HUES48 (cell line): ENCODE measurements at regions not wholly inside any gene's neighbourhood (a gene's known extent, or its start where the extent isn't known, plus 50 kb on each side); places are given as distances from the start of the nearest gene placed in this dataset.

Experiments used
- H3K27ac ChIP-seq: one replicate; pipeline ENCODE4 v1.7.0; 2013; ENCODE audit warnings: low read depth, low read length, inconsistent platforms
- H3K27me3 ChIP-seq: 2 replicates; pipeline ENCODE4 v1.6.1; 2013; ENCODE audit warnings: mild to moderate bottlenecking, low read length; ENCODE audit not compliant: control insufficient read depth, insufficient read depth
- H3K36me3 ChIP-seq: 2 replicates; pipeline ENCODE4 v1.6.1; 2013; ENCODE audit warnings: low read length; ENCODE audit not compliant: control insufficient read depth, insufficient read depth
- H3K4me1 ChIP-seq: 2 replicates; pipeline ENCODE4 v1.6.1; 2013; ENCODE audit warnings: mild to moderate bottlenecking, low read length; ENCODE audit not compliant: control insufficient read depth, insufficient read depth
- H3K4me3 ChIP-seq: 2 replicates; pipeline ENCODE4 v1.5.1; 2013; ENCODE audit warnings: mild to moderate bottlenecking, low read depth, low read length
- H3K9ac ChIP-seq: 2 replicates; pipeline ENCODE4 v1.6.1; 2013; ENCODE audit warnings: mild to moderate bottlenecking, low read depth, low read length, moderate library complexity
- H3K9me3 ChIP-seq: 2 replicates; pipeline ENCODE4 v1.6.1; 2013; ENCODE audit warnings: low read length; ENCODE audit not compliant: control insufficient read depth, insufficient read depth

GRCh38 chr5:125558466-125558865 is 812.0 kb upstream of the ZNF608 start:
- Histone ChIP-seq H3K4me1 (no peaks in the 10 kb centered on the region), H3K36me3 (no peaks in the 10 kb centered on the region), H3K27ac (no peak overlapping the region), H3K27me3 (no peaks in the 10 kb centered on the region), H3K9ac (no peak overlapping the region), H3K9me3 (no peaks in the 10 kb centered on the region), H3K4me3 (no peak overlapping the region)

DNA sequence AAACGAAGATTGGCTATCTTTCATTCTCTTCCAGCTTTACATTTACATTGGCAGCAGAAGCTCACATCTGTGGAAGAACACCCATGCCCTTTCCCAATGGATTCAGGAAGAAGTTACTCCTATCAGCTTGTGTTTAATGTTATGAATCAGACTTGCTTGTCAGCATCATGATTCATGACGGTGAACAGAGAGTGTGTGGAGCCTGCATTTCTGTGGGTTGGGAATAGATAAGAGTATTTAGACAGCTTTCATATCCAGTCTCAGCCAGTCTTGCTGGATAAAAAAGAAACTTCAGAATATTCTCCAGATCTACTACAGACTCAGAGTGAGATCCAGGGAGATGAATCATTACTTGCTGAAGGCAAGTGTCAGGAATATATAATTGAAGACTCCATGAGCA is 812.9 kb upstream of the ZNF608 start:
- no peaks in the 10 kb centered on the region for H3K27me3 ChIP-seq
- no peaks in the 10 kb centered on the region for H3K9me3 ChIP-seq
- no peak overlapping the region for H3K9ac ChIP-seq
- no peak overlapping the region for H3K27ac ChIP-seq
- H3K4me1 ChIP-seq: no peaks in the 10 kb centered on the region
- H3K4me3 ChIP-seq: no peak overlapping the region
- H3K36me3 ChIP-seq: no peaks in the 10 kb centered on the region

DNA sequence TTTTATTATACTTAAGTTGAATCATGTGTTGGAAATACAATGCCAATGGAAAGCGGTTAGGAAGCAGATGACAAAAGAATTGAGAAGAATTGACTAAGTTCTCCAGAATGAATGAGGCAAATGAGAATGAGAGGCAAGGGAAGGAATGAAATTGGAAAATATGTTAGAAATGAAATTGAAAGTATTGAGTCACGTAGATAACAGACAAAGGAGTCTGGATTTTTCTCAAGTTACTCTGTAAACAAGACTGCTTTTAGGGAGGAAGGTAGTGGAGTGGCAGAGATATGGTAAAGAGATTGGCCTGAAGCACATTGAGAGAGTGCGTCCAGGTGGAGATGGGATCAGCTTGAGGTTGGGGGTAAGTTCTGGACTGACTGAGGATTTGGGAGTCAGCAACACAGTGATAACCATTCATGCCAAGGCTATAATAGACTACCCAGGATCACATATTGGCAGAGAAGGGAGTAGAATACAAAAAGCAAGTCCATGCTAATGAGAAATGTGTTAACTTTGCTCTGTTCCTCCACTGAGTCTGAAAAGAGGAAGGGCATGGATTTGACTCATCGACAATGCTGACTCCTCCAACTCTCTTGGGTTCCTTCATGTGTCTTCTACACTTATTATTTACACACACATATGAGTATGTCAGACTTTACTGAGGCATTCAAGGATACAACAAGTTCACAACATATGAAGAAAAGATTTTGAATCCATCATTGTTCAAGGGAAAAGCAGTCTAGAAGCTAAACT is 814.2 kb upstream of the ZNF608 start:
- Histone ChIP-seq H3K9ac (no peak overlapping the region), H3K4me1 (no peaks in the 10 kb centered on the region), H3K4me3 (no peak overlapping the region), H3K27me3 (no peaks in the 10 kb centered on the region), H3K27ac (no peak overlapping the region), H3K36me3 (no peaks in the 10 kb centered on the region), H3K9me3 (no peaks in the 10 kb centered on the region)

GRCh38 chr5:125564317-125564975 is 818.0 kb upstream of the ZNF608 start:
- no peaks in the 10 kb centered on the region for H3K4me1 ChIP-seq
- H3K4me3 ChIP-seq: no peak overlapping the region
- no peaks in the 10 kb centered on the region for H3K36me3 ChIP-seq
- H3K9me3 ChIP-seq: peaks cover 10% of the 10 kb centered on the region
- no peak overlapping the region for H3K27ac ChIP-seq
- H3K27me3 ChIP-seq: no peaks in the 10 kb centered on the region
- no peak overlapping the region for H3K9ac ChIP-seq

DNA sequence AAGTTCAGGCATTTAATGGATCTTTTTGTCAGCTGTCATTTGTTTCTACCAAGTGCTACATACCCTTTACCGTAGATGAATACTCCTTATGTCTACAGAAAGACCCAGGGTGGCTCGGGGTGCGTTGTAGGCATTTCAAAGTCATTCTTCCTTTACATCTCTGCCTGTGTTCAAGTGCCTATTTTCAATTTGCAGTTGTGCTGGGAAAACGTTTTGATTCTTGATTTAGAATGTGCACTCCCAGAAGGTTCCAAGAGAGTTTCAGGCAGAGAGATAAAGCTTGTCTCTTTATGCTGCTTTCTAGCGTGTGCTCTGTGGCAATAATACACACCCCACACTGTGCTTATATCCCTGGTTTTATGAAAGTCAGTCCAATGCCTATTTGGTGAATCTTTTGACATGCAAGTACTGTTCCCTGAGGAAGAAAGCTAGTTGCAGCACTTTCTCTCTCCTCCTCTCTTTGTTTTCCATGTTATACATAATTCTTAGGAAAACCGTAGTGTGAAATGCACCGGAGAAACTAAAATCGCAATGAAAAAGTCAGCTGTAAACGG is 828.1 kb upstream of the ZNF608 start:
- no peak overlapping the region for H3K4me3 ChIP-seq
- peaks cover 16% of the 10 kb centered on the region for H3K4me1 ChIP-seq
- no peak overlapping the region for H3K27ac ChIP-seq
- H3K9me3 ChIP-seq: no peaks in the 10 kb centered on the region
- no peaks in the 10 kb centered on the region for H3K27me3 ChIP-seq
- H3K36me3 ChIP-seq: no peaks in the 10 kb centered on the region
- H3K9ac ChIP-seq: no peak overlapping the region

DNA sequence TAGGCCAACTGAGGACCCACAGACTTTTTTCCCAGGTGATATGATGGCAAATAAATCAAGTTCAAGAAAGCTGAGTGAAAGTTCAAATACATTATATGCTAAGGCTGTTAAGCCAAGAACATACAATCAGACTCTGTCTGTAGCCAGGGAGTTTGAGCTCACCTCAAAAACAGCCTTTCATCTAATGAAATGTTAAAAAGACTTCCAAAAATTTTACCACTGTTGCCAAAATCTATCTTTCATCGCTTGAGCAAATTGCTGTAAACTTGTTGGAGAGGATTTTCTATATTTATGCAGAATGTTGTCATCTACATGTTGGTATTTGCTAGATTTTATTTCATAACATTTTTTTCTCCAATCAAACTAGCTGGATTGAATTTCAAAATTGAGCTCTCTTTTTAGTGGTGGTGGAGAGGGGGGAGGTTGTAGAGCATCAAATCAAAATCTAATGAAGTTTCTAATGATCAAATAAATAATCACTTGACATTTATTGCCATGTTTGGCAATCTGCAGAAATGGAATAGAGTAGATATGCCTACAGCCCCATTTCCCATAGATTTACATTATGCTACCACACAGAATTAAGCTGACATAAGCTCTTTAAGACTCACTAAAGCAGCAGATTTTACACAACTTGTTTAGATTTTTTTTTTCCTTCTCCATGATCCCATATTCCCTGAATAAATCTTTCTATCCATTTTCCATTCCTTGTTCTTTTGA is 828.9 kb upstream of the ZNF608 start:
- H3K27me3 ChIP-seq: no peaks in the 10 kb centered on the region
- H3K4me3 ChIP-seq: no peak overlapping the region
- no peak overlapping the region for H3K27ac ChIP-seq
- H3K4me1 ChIP-seq: peaks cover 16% of the 10 kb centered on the region
- H3K36me3 ChIP-seq: no peaks in the 10 kb centered on the region
- H3K9me3 ChIP-seq: no peaks in the 10 kb centered on the region
- H3K9ac ChIP-seq: no peak overlapping the region; the same call in 1 of the 2 replicates

DNA sequence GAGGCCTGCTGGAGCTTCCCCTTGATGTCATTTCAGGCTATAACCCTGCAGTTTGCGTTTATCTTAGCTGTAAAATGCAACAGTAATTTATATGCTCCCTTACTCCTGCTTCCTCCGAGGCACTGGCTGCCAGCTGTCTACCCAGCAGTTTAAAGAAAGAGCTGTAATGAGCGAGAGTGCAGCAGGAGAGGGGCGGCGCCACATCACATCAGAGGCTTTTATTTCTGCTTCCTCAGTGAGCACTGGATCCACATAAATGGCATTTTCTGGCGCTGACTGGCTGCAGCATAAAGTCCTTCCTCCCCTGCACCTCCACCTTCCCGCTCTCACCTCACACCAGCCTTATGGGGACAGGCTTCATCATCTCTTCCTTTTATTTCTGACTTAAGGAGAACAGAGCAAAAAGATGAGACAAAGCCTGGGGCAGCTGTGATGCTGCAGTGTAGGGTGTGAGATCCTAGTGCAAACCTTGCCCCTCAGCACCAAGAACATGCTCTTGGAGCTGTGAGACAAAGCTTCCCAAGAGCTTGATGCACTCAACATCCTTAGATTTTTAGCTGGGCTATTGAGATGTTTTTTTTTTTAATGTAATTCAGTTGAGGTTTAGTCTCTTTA is 829.6 kb upstream of the ZNF608 start:
- Histone ChIP-seq H3K4me3 (0 out of 2 replicates have a peak overlapping the region, but pooled peaks have one; percentile 26), H3K9ac (peak overlapping the region; percentile 36), H3K27me3 (no peaks in the 10 kb centered on the region), H3K4me1 (peaks cover 16% of the 10 kb centered on the region), H3K36me3 (no peaks in the 10 kb centered on the region), H3K9me3 (peaks cover 3% of the 10 kb centered on the region; the same call in 1 of the 2 replicates), H3K27ac (no peak overlapping the region)

- peaks cover 3% of the 10 kb centered on the region; the same call in 1 of the 2 replicates for H3K9me3 ChIP-seq
- no peak overlapping the region for H3K4me3 ChIP-seq
- H3K27me3 ChIP-seq: no peaks in the 10 kb centered on the region
- no peak overlapping the region for H3K27ac ChIP-seq
- H3K9ac ChIP-seq: no peak overlapping the region
- H3K4me1 ChIP-seq: peaks cover 16% of the 10 kb centered on the region
- H3K36me3 ChIP-seq: no peaks in the 10 kb centered on the region
These were observed 830.4 kb upstream of the ZNF608 start for GRCh38 chr5:125576822-125577221.

DNA sequence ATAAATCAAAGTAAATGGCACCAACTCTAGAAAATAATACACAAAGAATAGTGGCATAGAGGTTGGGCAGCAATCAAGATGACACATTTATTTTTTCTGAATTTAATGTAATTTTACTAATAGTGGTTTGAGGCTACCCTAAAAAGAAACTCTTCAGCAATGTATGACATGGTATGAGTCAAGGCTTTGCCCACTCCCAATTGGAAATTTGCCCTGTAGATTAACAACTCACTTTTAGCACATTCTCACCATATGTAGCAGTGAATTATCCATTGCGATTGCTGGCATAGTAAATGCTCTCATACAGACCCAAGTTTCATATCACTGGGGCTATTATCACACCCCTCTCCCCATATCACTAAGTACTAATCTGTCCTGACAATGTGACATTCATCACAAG is 832.1 kb upstream of the ZNF608 start:
- Histone ChIP-seq H3K4me3 (no peak overlapping the region), H3K9ac (no peak overlapping the region), H3K9me3 (peaks cover 3% of the 10 kb centered on the region; the same call in 1 of the 2 replicates), H3K36me3 (no peaks in the 10 kb centered on the region), H3K27ac (no peak overlapping the region), H3K4me1 (peaks cover 16% of the 10 kb centered on the region), H3K27me3 (no peaks in the 10 kb centered on the region)

DNA sequence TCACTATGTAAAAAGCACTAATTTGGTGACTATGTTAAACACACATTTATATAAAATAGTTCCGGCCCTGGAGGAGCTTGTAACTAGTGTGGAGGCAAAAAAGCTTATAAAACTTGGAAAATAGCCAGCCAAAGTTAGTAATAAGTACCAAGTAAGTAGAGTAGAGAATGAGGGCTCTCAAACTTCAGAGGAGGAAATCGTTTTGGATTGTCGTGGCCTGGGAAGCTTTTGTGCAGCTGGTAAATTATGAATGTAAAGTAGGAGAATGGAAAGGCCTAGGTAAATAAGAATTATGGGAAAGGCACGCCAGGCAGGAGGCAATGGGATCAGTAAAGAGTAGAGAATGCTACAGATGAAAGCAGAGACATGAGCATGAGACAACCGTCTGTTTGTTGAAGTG is 832.7 kb upstream of the ZNF608 start:
- no peaks in the 10 kb centered on the region for H3K27me3 ChIP-seq
- H3K36me3 ChIP-seq: no peaks in the 10 kb centered on the region
- H3K9me3 ChIP-seq: peaks cover 3% of the 10 kb centered on the region; the same call in 1 of the 2 replicates
- no peak overlapping the region for H3K9ac ChIP-seq
- no peak overlapping the region for H3K4me3 ChIP-seq
- H3K4me1 ChIP-seq: peaks cover 19% of the 10 kb centered on the region
- no peak overlapping the region for H3K27ac ChIP-seq
